K562 (cell line): ENCODE measurements at regions not wholly inside any gene's neighbourhood (a gene's known extent, or its start where the extent isn't known, plus 50 kb on each side); places are given as distances from the start of the nearest gene placed in this dataset.

Experiments used
- ATAC-seq: fragments of 200-7000 bp; cut with Tn5 transposase; 3 replicates; pipeline ENCODE4 v1.9.1; 2020; ENCODE audit warnings: moderate library complexity
- BruUV-seq: library from RNA; stranded (reverse); fragments of 400-500 nt; replicated peaks from 2 replicates; lab custom pipeline; 2021; lab: Mats Ljungman, UMichigan
- CTCF ChIA-PET: fragments of 300-600 bp; formaldehyde crosslinking; extraction: SDS; loops from one replicate; lab custom pipeline; 2021; ENCODE audit warnings: low intra/inter-chr PET ratio; lab: Yijun Ruan, JAX
- POLR2A ChIA-PET: fragments of 300-600, 350-650 bp; sonication (Branson Sonifier 250); formaldehyde crosslinking; extraction: SDS; loops from one replicate; lab custom pipeline; 2021; ENCODE audit warnings: antibody characterized with exemption, inconsistent platforms; lab: Yijun Ruan, JAX
- DNase-seq, 4 experiments: peaks; one replicate each; pipeline versions ENCODE4 v3.0.0 to v3.0.0-alpha.2; 2011 to 2018; ENCODE audit warnings: low spot score in 3 of 4, mixed read lengths in 3 of 4; ENCODE audit errors: extremely low read depth in 1 of 4
- FAIRE-seq: peaks from 2 replicates; lab custom pipeline; 2011; peaks lifted over from hg19 to GRCh38; lab: Jason Lieb, UNC
- H2AFZ ChIP-seq: 2 replicates; pipeline ENCODE4 v1.6.0; 2011; ENCODE audit warnings: low read depth, low read length, control low read depth, inconsistent platforms
- H3K27ac ChIP-seq: fragments of 200-600 bp; 3 replicates; pipeline ENCODE4 v1.8.0; 2011; ENCODE audit warnings: low read depth, mild to moderate bottlenecking, control low read depth, inconsistent platforms, low read length, moderate library complexity, mixed read lengths; ENCODE audit errors: extremely low read depth
- H3K27me3 ChIP-seq, 2 experiments: fragments of 300-600 bp in 1 of 2; 2 replicates in 1 of 2; 3 replicates in 1 of 2; pipeline versions ENCODE4 v1.6.0 to v1.8.0; 2011; ENCODE audit warnings: inconsistent platforms in 2 of 2, low read length in 2 of 2, mild to moderate bottlenecking in 1 of 2, mixed read lengths in 1 of 2, moderate library complexity in 1 of 2; ENCODE audit not compliant: control insufficient read depth in 2 of 2, insufficient read depth in 2 of 2
- H3K36me3 ChIP-seq: fragments of 300-600 bp; 3 replicates; pipeline ENCODE4 v1.8.0; 2011; ENCODE audit warnings: mild to moderate bottlenecking, low read length, inconsistent platforms; ENCODE audit not compliant: control insufficient read depth, insufficient read depth
- H3K4me1 ChIP-seq, 2 experiments: fragments of 200-600 bp in 1 of 2; replicated peaks in 1 of 2; 2 replicates in 1 of 2; 3 replicates in 1 of 2; pipeline versions ENCODE4 v1.5.1 to v1.8.0; 2011; ENCODE audit warnings: inconsistent platforms in 2 of 2, low read length in 2 of 2, mild to moderate bottlenecking in 1 of 2, mixed read lengths in 1 of 2, moderate library complexity in 1 of 2; ENCODE audit not compliant: control insufficient read depth in 2 of 2, insufficient read depth in 2 of 2
- H3K4me2 ChIP-seq: 2 replicates; pipeline ENCODE4 v1.6.1; 2011; ENCODE audit warnings: low read length, control low read depth, inconsistent platforms, mixed read lengths; ENCODE audit not compliant: insufficient read depth
- H3K4me3 ChIP-seq: fragments of 200-600 bp; sonication (generic), shearing (Covaris generic); 2 replicates; pipeline ENCODE4 v1.5.1; 2016; ENCODE audit warnings: control low read depth, inconsistent platforms
- H3K79me2 ChIP-seq: fragments of 200-600 bp; 3 replicates; pipeline ENCODE4 v1.8.0; 2011; ENCODE audit warnings: low read length, inconsistent platforms; ENCODE audit not compliant: control insufficient read depth, insufficient read depth
- H3K9ac ChIP-seq, 2 experiments: 2 replicates each; pipeline versions ENCODE4 v1.6.0 to v1.6.1; 2011; ENCODE audit warnings: low read depth in 2 of 2, low read length in 2 of 2, control low read depth in 1 of 2, inconsistent platforms in 1 of 2, mild to moderate bottlenecking in 1 of 2, mixed read lengths in 1 of 2; ENCODE audit not compliant: insufficient read depth in 1 of 2
- H3K9me1 ChIP-seq: one replicate; pipeline ENCODE4 v1.6.0; 2011; ENCODE audit warnings: inconsistent platforms, mild to moderate bottlenecking, low read length, moderate library complexity; ENCODE audit not compliant: control insufficient read depth, insufficient read depth
- H3K9me3 ChIP-seq: replicated peaks from 2 replicates; pipeline ENCODE4 v1.5.1; 2011; ENCODE audit warnings: low read depth, low read length, inconsistent platforms; ENCODE audit not compliant: control insufficient read depth, insufficient read depth
- H4K20me1 ChIP-seq: replicated peaks from 2 replicates; pipeline ENCODE4 v1.6.1; 2011; ENCODE audit warnings: low read length, inconsistent platforms, mixed read lengths; ENCODE audit not compliant: control insufficient read depth, insufficient read depth
- MEIS2 ChIP-seq: fragments of 450-650 bp; IDR thresholded peaks from 2 replicates; pipeline ENCODE4 v1.6.1; 2014; ENCODE audit warnings: mild to moderate bottlenecking; ENCODE audit not compliant: partially characterized antibody
- RHOXF2B ChIP-seq: fragments of 250-450 bp; sonication (Bioruptor Pico); conservative IDR thresholded peaks from 2 replicates; pipeline ENCODE4 v1.5.1; 2021
- WGBS: fragments of 100-300 bp; shearing (Covaris generic); methylation state at CpG from one replicate; pipeline ENCODE4 v1.1.6; 2016; ENCODE audit warnings: low coverage, mixed read lengths; ENCODE audit not compliant: insufficient coverage; ENCODE audit errors: missing lambda C conversion rate; 5-methylcytosine and 5-hydroxymethylcytosine counted together
- in situ Hi-C: fragments of 300-500 bp; cut with MboI; formaldehyde crosslinking; loops from 4 replicates; pipeline ENCODE4 v1.15.0; 2018; ENCODE audit warnings: inconsistent platforms, mixed read lengths
- intact Hi-C: fragments of 100-400 bp; cut with micrococcal nuclease; formaldehyde crosslinking; loops from 2 replicates; pipeline ENCODE4 v1.14.2; 2022
- TF ChIP-seq, protein P1 (sequence below), 2 experiments: IDR thresholded peaks in 1 of 2; conservative IDR thresholded peaks in 1 of 2; 2 replicates each; pipeline ENCODE4 v1.6.1; 2016; ENCODE audit warnings: low read depth in 2 of 2, mild to moderate bottlenecking in 1 of 2, missing compliant biosample characterization in 1 of 2, missing genetic modification characterization in 1 of 2, moderate library complexity in 1 of 2
- TF ChIP-seq, protein P2 (sequence below): fragments of 250-450 bp; sonication (Bioruptor Pico); IDR thresholded peaks from 2 replicates; pipeline ENCODE4 v1.5.0; 2022; ENCODE audit warnings: mild to moderate bottlenecking
- TF ChIP-seq, protein P3 (sequence below): fragments of 250-450 bp; sonication (Bioruptor Pico); IDR thresholded peaks from 2 replicates; pipeline ENCODE4 v1.8.0; 2022; ENCODE audit warnings: inconsistent platforms

DNA sequence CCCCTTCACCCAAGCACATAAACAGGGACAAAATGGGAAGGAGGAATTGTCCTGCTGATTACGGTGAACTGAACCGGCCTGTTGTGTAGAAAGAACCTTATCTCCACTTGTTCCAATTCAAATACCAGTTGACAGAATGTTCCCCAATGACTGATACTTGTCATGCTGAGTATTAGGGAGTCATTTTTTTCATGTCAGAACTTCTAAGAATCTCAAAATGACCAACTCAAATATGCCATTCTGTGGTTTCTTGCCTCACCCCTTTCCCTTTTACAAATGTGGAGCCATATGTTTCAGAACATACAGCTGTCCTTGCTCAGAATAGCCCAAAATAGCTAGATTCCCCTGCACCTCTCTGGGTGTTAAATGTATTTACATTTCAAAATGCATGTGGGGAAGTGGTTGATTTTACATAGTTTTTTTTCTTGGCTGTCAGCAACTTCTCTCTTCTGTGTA, 405.9 kb upstream of the TBL1XR1 start:
- Histone ChIP-seq H3K79me2 (no peaks in the 10 kb centered on the region), H2AFZ (peak overlapping the region; percentile 51), H3K9me3 (no peaks in the 10 kb centered on the region), H4K20me1 (no peaks in the 10 kb centered on the region), H3K9ac (no peak overlapping the region), H3K9me1 (no peaks in the 10 kb centered on the region), H3K27me3 (no peaks in the 10 kb centered on the region), H3K27ac (no peak overlapping the region), H3K4me1 (peaks cover 0 to 14% of the 10 kb centered on the region in 2 experiments; a peak in 3 of 5 replicates), H3K4me3 (no peak overlapping the region), H3K4me2 (no peak overlapping the region), H3K36me3 (no peaks in the 10 kb centered on the region)
- POLR2A ChIA-PET = interaction anchor here (1.2 kb wide), 1 partner anchor 14 kb away, joined by 3 read pairs; no protein-coding TSS in a partner anchor
- intact Hi-C loops (no loop called here), in situ Hi-C loops (no loop called here)
- ATAC-seq (no peak; the same call in 2 of the 3 replicates), DNase-seq (no peak), FAIRE-seq (no peak)
- BruUV-seq = no TSS peak
- WGBS = 8% methylated on average over 2 of the region's 2 CpGs
- TF ChIP-seq RHOXF2B (CRISPR knock-in tag) (no peak), MEIS2 (peak; percentile 54)
- TF ChIP-seq, protein P1, sequence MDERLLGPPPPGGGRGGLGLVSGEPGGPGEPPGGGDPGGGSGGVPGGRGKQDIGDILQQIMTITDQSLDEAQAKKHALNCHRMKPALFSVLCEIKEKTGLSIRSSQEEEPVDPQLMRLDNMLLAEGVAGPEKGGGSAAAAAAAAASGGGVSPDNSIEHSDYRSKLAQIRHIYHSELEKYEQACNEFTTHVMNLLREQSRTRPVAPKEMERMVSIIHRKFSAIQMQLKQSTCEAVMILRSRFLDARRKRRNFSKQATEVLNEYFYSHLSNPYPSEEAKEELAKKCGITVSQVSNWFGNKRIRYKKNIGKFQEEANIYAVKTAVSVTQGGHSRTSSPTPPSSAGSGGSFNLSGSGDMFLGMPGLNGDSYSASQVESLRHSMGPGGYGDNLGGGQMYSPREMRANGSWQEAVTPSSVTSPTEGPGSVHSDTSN (CRISPR knock-in tag; IDR thresholded peaks at IDR 0.05; ENCODE audit: low read depth) = no peak
- TF ChIP-seq, protein P1 (tag; conservative IDR thresholded peaks at IDR 0.05; ENCODE audit: low read depth) = 0 out of 2 replicates have a peak, but pooled peaks have one; percentile 16
- TF ChIP-seq, protein P2, sequence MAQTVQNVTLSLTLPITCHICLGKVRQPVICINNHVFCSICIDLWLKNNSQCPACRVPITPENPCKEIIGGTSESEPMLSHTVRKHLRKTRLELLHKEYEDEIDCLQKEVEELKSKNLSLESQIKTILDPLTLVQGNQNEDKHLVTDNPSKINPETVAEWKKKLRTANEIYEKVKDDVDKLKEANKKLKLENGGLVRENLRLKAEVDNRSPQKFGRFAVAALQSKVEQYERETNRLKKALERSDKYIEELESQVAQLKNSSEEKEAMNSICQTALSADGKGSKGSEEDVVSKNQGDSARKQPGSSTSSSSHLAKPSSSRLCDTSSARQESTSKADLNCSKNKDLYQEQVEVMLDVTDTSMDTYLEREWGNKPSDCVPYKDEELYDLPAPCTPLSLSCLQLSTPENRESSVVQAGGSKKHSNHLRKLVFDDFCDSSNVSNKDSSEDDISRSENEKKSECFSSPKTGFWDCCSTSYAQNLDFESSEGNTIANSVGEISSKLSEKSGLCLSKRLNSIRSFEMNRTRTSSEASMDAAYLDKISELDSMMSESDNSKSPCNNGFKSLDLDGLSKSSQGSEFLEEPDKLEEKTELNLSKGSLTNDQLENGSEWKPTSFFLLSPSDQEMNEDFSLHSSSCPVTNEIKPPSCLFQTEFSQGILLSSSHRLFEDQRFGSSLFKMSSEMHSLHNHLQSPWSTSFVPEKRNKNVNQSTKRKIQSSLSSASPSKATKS (CRISPR knock-in tag) = no peak
- TF ChIP-seq, protein P3, sequence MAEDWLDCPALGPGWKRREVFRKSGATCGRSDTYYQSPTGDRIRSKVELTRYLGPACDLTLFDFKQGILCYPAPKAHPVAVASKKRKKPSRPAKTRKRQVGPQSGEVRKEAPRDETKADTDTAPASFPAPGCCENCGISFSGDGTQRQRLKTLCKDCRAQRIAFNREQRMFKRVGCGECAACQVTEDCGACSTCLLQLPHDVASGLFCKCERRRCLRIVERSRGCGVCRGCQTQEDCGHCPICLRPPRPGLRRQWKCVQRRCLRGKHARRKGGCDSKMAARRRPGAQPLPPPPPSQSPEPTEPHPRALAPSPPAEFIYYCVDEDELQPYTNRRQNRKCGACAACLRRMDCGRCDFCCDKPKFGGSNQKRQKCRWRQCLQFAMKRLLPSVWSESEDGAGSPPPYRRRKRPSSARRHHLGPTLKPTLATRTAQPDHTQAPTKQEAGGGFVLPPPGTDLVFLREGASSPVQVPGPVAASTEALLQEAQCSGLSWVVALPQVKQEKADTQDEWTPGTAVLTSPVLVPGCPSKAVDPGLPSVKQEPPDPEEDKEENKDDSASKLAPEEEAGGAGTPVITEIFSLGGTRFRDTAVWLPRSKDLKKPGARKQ (CRISPR knock-in tag) = no peak
- CTCF ChIA-PET = interaction anchor here (0.6 kb wide), 1 partner anchor 1510 kb away, joined by 7 read pairs; no protein-coding TSS in a partner anchor
